ENCODE measurements at regions not wholly inside any gene's neighbourhood (a gene's known extent, or its start where the extent isn't known, plus 50 kb on each side); places are given as distances from the start of the nearest gene placed in this dataset.

GRCh38 chr5:152556784-152557183, 151.7 kb upstream of the NMUR2 start:
- no peak overlapping the region for H2AFZ ChIP-seq (ENCODE audit: control insufficient read depth, low read depth, low read length)
- no peaks in the 10 kb centered on the region for H3K79me2 ChIP-seq (ENCODE audit: control insufficient read depth, insufficient read depth, low read length)
- intact Hi-C loops (cut with micrococcal nuclease; ENCODE audit: unreplicated experiment) = no loop called here
- H4K20me1 ChIP-seq (ENCODE audit: control insufficient read depth, insufficient read depth) = no peaks in the 10 kb centered on the region
- in situ Hi-C loops (cut with MboI) = loop anchor here (10.0 kb wide), 1 partner anchor 588 kb away; no protein-coding TSS in a partner anchor
- DNase-seq (ENCODE audit: low read depth, low spot score) (no peak), FAIRE-seq (no peak), ATAC-seq (no peak)
- ChIA-PET POLR2A (no interaction called here), CTCF (interaction anchor here (0.9 to 5.7 kb wide), 5 partner anchors 18 to 1410 kb away, joined by 3 to 45 read pairs (median 3); no protein-coding TSS in a partner anchor), RAD21 (ENCODE audit: unreplicated experiment) (interaction anchor here (0.8 kb wide), 1 partner anchor 1408 kb away, joined by 3 read pairs; no protein-coding TSS in a partner anchor), SMC1A (ENCODE audit: uncharacterized antibody, unreplicated experiment) (no interaction called here)
- no peaks in the 10 kb centered on the region for H3K27me3 ChIP-seq (replicated peaks in 1 of 2; ENCODE audit: control insufficient read depth in 2 of 2, insufficient read depth in 2 of 2, low read length in 1 of 2)
- no peaks in the 10 kb centered on the region for H3K9me3 ChIP-seq (replicated peaks; ENCODE audit: control insufficient read depth, insufficient read depth, low read length)
- H3K4me3 ChIP-seq = no peak overlapping the region
- 2% methylated on average over 3 of the region's 4 CpGs for WGBS (ENCODE audit: insufficient coverage, insufficient replicate concordance, low lambda C conversion rate, missing lambda C conversion rate)
- H3K4me2 ChIP-seq (ENCODE audit: control insufficient read depth, insufficient read depth) = no peak overlapping the region
- TF ChIP-seq GATAD2B (conservative IDR thresholded peaks at IDR 0.05; ENCODE audit: low read depth) (no peak), SRF (IDR thresholded peaks at IDR 0.05; ENCODE audit: low read depth in 2 of 2, low read length in 2 of 2) (no peak), RB1 (IDR thresholded peaks at IDR 0.05; ENCODE audit: borderline replicate concordance) (no peak), BRCA1 (IDR thresholded peaks at IDR 0.05; ENCODE audit: low read depth, low read length) (no peak), REST (IDR thresholded peaks at IDR 0.05; ENCODE audit: low read depth, low read length) (no peak), SREBF1 (IDR thresholded peaks at IDR 0.05; ENCODE audit: low read length) (no peak), SMARCA5 (IDR thresholded peaks at IDR 0.05) (no peak), ELK1 (IDR thresholded peaks at IDR 0.05; ENCODE audit: low read depth, low read length) (no peak), MXI1 (IDR thresholded peaks at IDR 0.05; ENCODE audit: low read depth, low read length) (no peak), CBX3 (IDR thresholded peaks at IDR 0.05; ENCODE audit: borderline replicate concordance, low read depth) (no peak), MEF2B (IDR thresholded peaks at IDR 0.05; ENCODE audit: partially characterized antibody, poor library complexity, severe bottlenecking) (no peak), POLR2AphosphoS5 (IDR thresholded peaks at IDR 0.05; ENCODE audit: low read length) (no peak), TBL1XR1 (IDR thresholded peaks at IDR 0.05; ENCODE audit: low read depth, low read length) (no peak), ZBED1 (IDR thresholded peaks at IDR 0.05; ENCODE audit: borderline replicate concordance) (no peak), ZNF274 (IDR thresholded peaks at IDR 0.05; ENCODE audit: insufficient read depth, insufficient read length) (no peak), IKZF1 (conservative IDR thresholded peaks at IDR 0.05) (no peak)
- no peaks in the 10 kb centered on the region for H3K36me3 ChIP-seq (ENCODE audit: control insufficient read depth in 2 of 2, insufficient read depth in 2 of 2, low read length in 1 of 2)
- no peaks in the 10 kb centered on the region for H3K4me1 ChIP-seq (ENCODE audit: control insufficient read depth, insufficient read depth, low read length)
- no peak overlapping the region for H3K9ac ChIP-seq (ENCODE audit: control insufficient read depth, insufficient read depth, low read length)
- BruUV-seq (replicated peaks) = no TSS peak
- H3K27ac ChIP-seq (ENCODE audit: control insufficient read depth, insufficient read depth) = no peak overlapping the region
